Left lung (tissue), 4 donors: ENCODE measurements at regions not wholly inside any gene's neighbourhood (a gene's known extent, or its start where the extent isn't known, plus 50 kb on each side); places are given as distances from the start of the nearest gene placed in this dataset.

Source experiments
- ATAC-seq: fragments of 200-7000 bp; cut with Tn5 transposase; one replicate; pipeline ENCODE4 v1.9.1; 2020; ENCODE audit warnings: moderate library complexity
- DNase-seq, 4 donors: peaks; one replicate each; pipeline ENCODE4 v3.0.0-alpha.2; 2013 to 2020
- H3K27ac ChIP-seq, 2 donors: fragments of 200-600 bp; sonication (generic) in 1 of 2; one replicate each; pipeline versions ENCODE4 v1.5.0 to v1.8.0; 2020 to 2021
- H3K27me3 ChIP-seq, 2 donors: fragments of 200-600 bp; sonication (generic) in 1 of 2; one replicate each; pipeline versions ENCODE4 v1.5.0 to v1.8.0; 2020 to 2021
- H3K36me3 ChIP-seq, 2 donors: fragments of 200-600 bp; sonication (generic) in 1 of 2; one replicate each; pipeline versions ENCODE4 v1.5.0 to v1.8.0; 2020 to 2021
- H3K4me1 ChIP-seq, 2 donors: fragments of 200-600 bp; one replicate each; pipeline ENCODE4 v1.8.0; 2021
- H3K4me3 ChIP-seq, 2 donors: fragments of 200-600 bp; sonication (generic) in 1 of 2; one replicate each; pipeline versions ENCODE4 v1.5.0 to v1.8.0; 2020 to 2021; ENCODE audit warnings: mild to moderate bottlenecking in 1 of 2
- H3K9me3 ChIP-seq, 2 donors: fragments of 200-600 bp; sonication (generic) in 1 of 2; one replicate each; pipeline versions ENCODE4 v1.5.0 to v1.8.0; 2020 to 2021
- CTCF ChIP-seq, 2 donors: fragments of 200-600 bp; sonication (generic) in 1 of 2; IDR thresholded peaks; one replicate each; pipeline versions ENCODE4 v1.5.0 to v1.8.0; 2021; ENCODE audit warnings: antibody characterized with exemption in 2 of 2
- intact Hi-C, 2 donors: fragments of 100-400 bp; cut with DNase I; formaldehyde crosslinking; loops; one replicate each; pipeline versions ENCODE4 v1.11.2 to v1.14.2; 2022
- donor health status: DM: no; HTN: yes; CAD: no.
- donor health status: DM: no; HTN: no; CAD: no.

- TF ChIP-seq CTCF (IDR thresholded peaks at IDR 0.05) = no peak
- DNase-seq (no peak), ATAC-seq (no peak)
- Histone ChIP-seq H3K9me3 (no peaks in the 10 kb centered on the region), H3K27ac (no peak overlapping the region), H3K27me3 (no peaks in the 10 kb centered on the region), H3K4me1 (no peaks in the 10 kb centered on the region), H3K36me3 (no peaks in the 10 kb centered on the region), H3K4me3 (no peak overlapping the region)
- intact Hi-C loops = no loop called here
Observed at GRCh38 chr15:58277333-58277732, 139.2 kb downstream of the AQP9 start.

GRCh38 chr15:58279106-58279505 is 140.9 kb downstream of the AQP9 start:
- intact Hi-C loops = no loop called here

GRCh38 chr15:58279654-58280053 is 141.5 kb downstream of the AQP9 start:
- intact Hi-C loops = no loop called here
- H3K27me3 ChIP-seq = no peaks in the 10 kb centered on the region
- no peaks in the 10 kb centered on the region for H3K36me3 ChIP-seq
- ATAC-seq (no peak), DNase-seq (no peak)
- no peak for TF ChIP-seq CTCF (IDR thresholded peaks at IDR 0.05)
- no peaks in the 10 kb centered on the region for H3K9me3 ChIP-seq
- no peak overlapping the region for H3K27ac ChIP-seq
- H3K4me1 ChIP-seq = no peaks in the 10 kb centered on the region
- no peak overlapping the region for H3K4me3 ChIP-seq

More at GRCh38 chr15:58279106-58279505, 140.9 kb downstream of the AQP9 start:
- no peak for ATAC-seq
- DNase-seq = no peak
- no peak for TF ChIP-seq CTCF (IDR thresholded peaks at IDR 0.05)
- H3K4me1 ChIP-seq = no peaks in the 10 kb centered on the region
- H3K27me3 ChIP-seq = no peaks in the 10 kb centered on the region
- no peak overlapping the region for H3K4me3 ChIP-seq
- H3K27ac ChIP-seq = no peak overlapping the region
- no peaks in the 10 kb centered on the region for H3K9me3 ChIP-seq
- H3K36me3 ChIP-seq = no peaks in the 10 kb centered on the region

GRCh38 chr15:58282060-58282708 is 144.0 kb downstream of the AQP9 start:
- Histone ChIP-seq H3K4me3 (no peak overlapping the region), H3K27me3 (no peaks in the 10 kb centered on the region), H3K36me3 (no peaks in the 10 kb centered on the region), H3K9me3 (no peaks in the 10 kb centered on the region), H3K27ac (no peak overlapping the region), H3K4me1 (no peaks in the 10 kb centered on the region)
- ATAC-seq (no peak), DNase-seq (no peak)
- TF ChIP-seq CTCF (IDR thresholded peaks at IDR 0.05) = no peak
- intact Hi-C loops = no loop called here

- H3K27ac ChIP-seq = no peak overlapping the region
- H3K36me3 ChIP-seq = no peaks in the 10 kb centered on the region
- no peaks in the 10 kb centered on the region for H3K27me3 ChIP-seq
- no peak for TF ChIP-seq CTCF (IDR thresholded peaks at IDR 0.05)
- intact Hi-C loops = no loop called here
- no peak for DNase-seq
- H3K9me3 ChIP-seq = no peaks in the 10 kb centered on the region
- H3K4me3 ChIP-seq = no peak overlapping the region
- H3K4me1 ChIP-seq = no peaks in the 10 kb centered on the region
- ATAC-seq = no peak
Observed at GRCh38 chr15:58283302-58283701, 145.1 kb downstream of the AQP9 start.
